Gastroesophageal sphincter (tissue), 3 donors: ENCODE measurements at regions not wholly inside any gene's neighbourhood (a gene's known extent, or its start where the extent isn't known, plus 50 kb on each side); places are given as distances from the start of the nearest gene placed in this dataset.

Source experiments
- EP300 ChIP-seq: sonication (generic); formaldehyde crosslinking; IDR thresholded peaks from one replicate; pipeline ENCODE4 v1.6.1; 2017; ENCODE audit warnings: antibody characterized with exemption, mild to moderate bottlenecking
- POLR2A ChIP-seq, 2 donors: fragments of 450-650 bp; IDR thresholded peaks; one replicate each; pipeline ENCODE4 v1.6.1; 2017; ENCODE audit warnings: antibody characterized with exemption in 2 of 2, mild to moderate bottlenecking in 2 of 2, moderate library complexity in 1 of 2
- POLR2AphosphoS5 ChIP-seq: sonication (generic); formaldehyde crosslinking; IDR thresholded peaks from one replicate; pipeline ENCODE4 v1.6.1; 2017; ENCODE audit warnings: antibody characterized with exemption
- TF ChIP-seq, protein P1 (sequence below), 4 experiments: fragments of 200-600 bp in 2 of 4; fragments of 450-650 bp in 2 of 4; sonication (generic) in 1 of 4; IDR thresholded peaks; one replicate each; pipeline ENCODE4 v1.5.1; 2017 to 2019; ENCODE audit warnings: antibody characterized with exemption in 4 of 4, mild to moderate bottlenecking in 2 of 4, moderate library complexity in 2 of 4

DNA sequence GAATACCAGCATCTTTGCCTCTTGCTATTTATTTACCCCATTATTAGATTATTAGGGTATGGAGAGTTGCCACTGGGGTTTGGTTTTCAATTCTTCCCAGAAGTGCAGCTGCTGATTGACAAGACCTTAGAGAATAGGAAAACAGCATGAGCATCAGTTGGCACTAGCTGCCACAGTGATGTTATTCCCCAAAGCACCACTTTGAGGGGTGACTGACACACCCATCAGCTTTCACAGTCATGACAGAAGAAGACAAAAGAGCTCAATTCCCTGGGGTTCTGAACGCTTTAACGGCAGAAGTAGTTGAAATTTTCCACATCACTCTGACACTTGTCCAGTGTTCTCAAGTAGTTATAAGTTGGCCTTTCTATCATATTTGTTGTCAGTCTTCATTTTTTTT lies 55.0 kb upstream of the NR3C2 start:
- no peak for TF ChIP-seq POLR2AphosphoS5
- TF ChIP-seq, protein P1, sequence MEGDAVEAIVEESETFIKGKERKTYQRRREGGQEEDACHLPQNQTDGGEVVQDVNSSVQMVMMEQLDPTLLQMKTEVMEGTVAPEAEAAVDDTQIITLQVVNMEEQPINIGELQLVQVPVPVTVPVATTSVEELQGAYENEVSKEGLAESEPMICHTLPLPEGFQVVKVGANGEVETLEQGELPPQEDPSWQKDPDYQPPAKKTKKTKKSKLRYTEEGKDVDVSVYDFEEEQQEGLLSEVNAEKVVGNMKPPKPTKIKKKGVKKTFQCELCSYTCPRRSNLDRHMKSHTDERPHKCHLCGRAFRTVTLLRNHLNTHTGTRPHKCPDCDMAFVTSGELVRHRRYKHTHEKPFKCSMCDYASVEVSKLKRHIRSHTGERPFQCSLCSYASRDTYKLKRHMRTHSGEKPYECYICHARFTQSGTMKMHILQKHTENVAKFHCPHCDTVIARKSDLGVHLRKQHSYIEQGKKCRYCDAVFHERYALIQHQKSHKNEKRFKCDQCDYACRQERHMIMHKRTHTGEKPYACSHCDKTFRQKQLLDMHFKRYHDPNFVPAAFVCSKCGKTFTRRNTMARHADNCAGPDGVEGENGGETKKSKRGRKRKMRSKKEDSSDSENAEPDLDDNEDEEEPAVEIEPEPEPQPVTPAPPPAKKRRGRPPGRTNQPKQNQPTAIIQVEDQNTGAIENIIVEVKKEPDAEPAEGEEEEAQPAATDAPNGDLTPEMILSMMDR (IDR thresholded peaks at IDR 0.05), result no peak
- TF ChIP-seq POLR2A (IDR thresholded peaks at IDR 0.05), result no peak
- TF ChIP-seq EP300, result no peak
